Fibroblast of lung (primary cell): ENCODE measurements at regions not wholly inside any gene's neighbourhood (a gene's known extent, or its start where the extent isn't known, plus 50 kb on each side); places are given as distances from the start of the nearest gene placed in this dataset.

Experiments
- EZH2 ChIP-seq: IDR thresholded peaks from 2 replicates; pipeline ENCODE4 v1.5.1; 2012; ENCODE audit warnings: low read length, control low read depth, mild to moderate bottlenecking; ENCODE audit errors: missing control alignments
- TF ChIP-seq, protein P1 (sequence below), 2 donors: IDR thresholded peaks in 1 of 2; conservative IDR thresholded peaks in 1 of 2; 1 replicate in 1 of 2; 2 replicates in 1 of 2; pipeline ENCODE4 v1.5.1; 2011 to 2012; ENCODE audit warnings: low read length in 2 of 2, control low read depth in 1 of 2, inconsistent platforms in 1 of 2, low read depth in 1 of 2, mild to moderate bottlenecking in 1 of 2

DNA sequence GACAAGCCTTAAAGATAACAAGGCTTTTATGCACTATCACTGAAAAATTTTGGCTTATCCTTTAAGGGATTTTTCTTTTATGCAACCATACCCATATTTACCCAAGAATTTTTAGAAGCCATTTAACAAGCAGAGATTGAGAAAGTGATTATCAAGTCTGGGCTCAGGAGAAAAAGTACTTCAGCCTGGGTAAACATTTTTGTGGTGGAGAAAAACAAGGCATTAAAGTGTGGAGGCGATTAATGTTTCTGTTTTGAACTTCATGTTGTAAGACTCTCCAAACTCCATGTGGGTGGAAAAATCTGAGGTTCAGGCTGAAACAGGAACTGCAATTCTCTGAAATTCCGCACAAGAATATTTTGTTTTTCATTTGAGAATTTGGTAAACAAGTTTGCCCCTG lies 260.4 kb upstream of the KCNMB2 start:
- TF ChIP-seq, protein P1, sequence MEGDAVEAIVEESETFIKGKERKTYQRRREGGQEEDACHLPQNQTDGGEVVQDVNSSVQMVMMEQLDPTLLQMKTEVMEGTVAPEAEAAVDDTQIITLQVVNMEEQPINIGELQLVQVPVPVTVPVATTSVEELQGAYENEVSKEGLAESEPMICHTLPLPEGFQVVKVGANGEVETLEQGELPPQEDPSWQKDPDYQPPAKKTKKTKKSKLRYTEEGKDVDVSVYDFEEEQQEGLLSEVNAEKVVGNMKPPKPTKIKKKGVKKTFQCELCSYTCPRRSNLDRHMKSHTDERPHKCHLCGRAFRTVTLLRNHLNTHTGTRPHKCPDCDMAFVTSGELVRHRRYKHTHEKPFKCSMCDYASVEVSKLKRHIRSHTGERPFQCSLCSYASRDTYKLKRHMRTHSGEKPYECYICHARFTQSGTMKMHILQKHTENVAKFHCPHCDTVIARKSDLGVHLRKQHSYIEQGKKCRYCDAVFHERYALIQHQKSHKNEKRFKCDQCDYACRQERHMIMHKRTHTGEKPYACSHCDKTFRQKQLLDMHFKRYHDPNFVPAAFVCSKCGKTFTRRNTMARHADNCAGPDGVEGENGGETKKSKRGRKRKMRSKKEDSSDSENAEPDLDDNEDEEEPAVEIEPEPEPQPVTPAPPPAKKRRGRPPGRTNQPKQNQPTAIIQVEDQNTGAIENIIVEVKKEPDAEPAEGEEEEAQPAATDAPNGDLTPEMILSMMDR (conservative IDR thresholded peaks at IDR 0.05 in 1 of 2, IDR thresholded peaks at IDR 0.05 in 1 of 2; ENCODE audit: low read depth in 1 of 2, low read length in 2 of 2), result no peak
- TF ChIP-seq EZH2, result no peak
